ENCODE measurements at regions not wholly inside any gene's neighbourhood (a gene's known extent, or its start where the extent isn't known, plus 50 kb on each side); places are given as distances from the start of the nearest gene placed in this dataset.
"Not testable (repeated sequence)": the region's sequence is repeated elsewhere in the genome, so short reads cannot be mapped to it uniquely, and the experiment has no call there.

DNA sequence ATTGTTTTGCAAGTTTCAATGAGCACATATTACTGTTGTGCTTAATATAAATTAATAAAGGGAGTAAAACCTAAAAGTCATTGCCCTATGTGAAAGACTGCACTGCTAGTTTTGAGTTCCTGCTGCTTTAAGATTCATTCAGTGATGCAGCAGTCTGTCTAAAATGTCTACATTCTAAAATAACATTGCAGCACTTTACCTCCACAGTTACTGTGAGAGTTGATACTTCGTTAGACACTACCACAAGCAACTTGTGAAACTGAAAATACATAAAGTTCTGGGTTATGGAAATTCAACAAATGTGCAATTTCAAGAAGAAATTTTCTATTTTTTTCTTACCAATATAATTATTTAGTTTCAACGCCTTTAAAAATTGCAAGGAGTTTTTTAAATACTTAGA lies 1175.2 kb upstream of the DIAPH2 start:
- H3K4me3 ChIP-seq: no peak overlapping the region
- WGBS (ENCODE audit: missing lambda C conversion rate): 0% methylated on average over 2 of the region's 2 CpGs
- H3K27ac ChIP-seq: no peak overlapping the region
- FAIRE-seq (no peak), DNase-seq (ENCODE audit: low read depth in 1 of 2, low spot score in 1 of 2) (no peak), ATAC-seq (no peak)
- no peaks in the 10 kb centered on the region for H3K4me1 ChIP-seq
- ChIA-PET CTCF (no interaction called here), POLR2A (no interaction called here)
- no peak for TF ChIP-seq CHD4 (IDR thresholded peaks at IDR 0.05; ENCODE audit: borderline replicate concordance)
- TF ChIP-seq BHLHE40 (IDR thresholded peaks at IDR 0.05; ENCODE audit: low read depth, low read length): no peak
- TF ChIP-seq, protein P1, sequence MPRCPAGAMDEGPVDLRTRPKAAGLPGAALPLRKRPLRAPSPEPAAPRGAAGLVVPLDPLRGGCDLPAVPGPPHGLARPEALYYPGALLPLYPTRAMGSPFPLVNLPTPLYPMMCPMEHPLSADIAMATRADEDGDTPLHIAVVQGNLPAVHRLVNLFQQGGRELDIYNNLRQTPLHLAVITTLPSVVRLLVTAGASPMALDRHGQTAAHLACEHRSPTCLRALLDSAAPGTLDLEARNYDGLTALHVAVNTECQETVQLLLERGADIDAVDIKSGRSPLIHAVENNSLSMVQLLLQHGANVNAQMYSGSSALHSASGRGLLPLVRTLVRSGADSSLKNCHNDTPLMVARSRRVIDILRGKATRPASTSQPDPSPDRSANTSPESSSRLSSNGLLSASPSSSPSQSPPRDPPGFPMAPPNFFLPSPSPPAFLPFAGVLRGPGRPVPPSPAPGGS (IDR thresholded peaks at IDR 0.05): no peak
- TF ChIP-seq HOXB5 (CRISPR knock-in tag; IDR thresholded peaks at IDR 0.05): no peak
- no peak for TF ChIP-seq ZSCAN20 (CRISPR knock-in tag; IDR thresholded peaks at IDR 0.05)
- no peak for TF ChIP-seq RFX5 (IDR thresholded peaks at IDR 0.05)
- TF ChIP-seq NR3C1 (IDR thresholded peaks at IDR 0.05): no peak
- no peak for TF ChIP-seq EHMT2 (IDR thresholded peaks at IDR 0.05; ENCODE audit: low read depth)
- TF ChIP-seq, protein P2, sequence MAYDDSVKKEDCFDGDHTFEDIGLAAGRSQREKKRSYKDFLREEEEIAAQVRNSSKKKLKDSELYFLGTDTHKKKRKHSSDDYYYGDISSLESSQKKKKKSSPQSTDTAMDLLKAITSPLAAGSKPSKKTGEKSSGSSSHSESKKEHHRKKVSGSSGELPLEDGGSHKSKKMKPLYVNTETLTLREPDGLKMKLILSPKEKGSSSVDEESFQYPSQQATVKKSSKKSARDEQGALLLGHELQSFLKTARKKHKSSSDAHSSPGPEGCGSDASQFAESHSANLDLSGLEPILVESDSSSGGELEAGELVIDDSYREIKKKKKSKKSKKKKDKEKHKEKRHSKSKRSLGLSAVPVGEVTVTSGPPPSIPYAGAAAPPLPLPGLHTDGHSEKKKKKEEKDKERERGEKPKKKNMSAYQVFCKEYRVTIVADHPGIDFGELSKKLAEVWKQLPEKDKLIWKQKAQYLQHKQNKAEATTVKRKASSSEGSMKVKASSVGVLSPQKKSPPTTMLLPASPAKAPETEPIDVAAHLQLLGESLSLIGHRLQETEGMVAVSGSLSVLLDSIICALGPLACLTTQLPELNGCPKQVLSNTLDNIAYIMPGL (CRISPR knock-in tag; IDR thresholded peaks at IDR 0.05; ENCODE audit: borderline replicate concordance): no peak
- no peak for TF ChIP-seq EP300 (IDR thresholded peaks at IDR 0.05)
- TF ChIP-seq CEBPB (IDR thresholded peaks at IDR 0.05): no peak
- no peak for TF ChIP-seq CBX2 (IDR thresholded peaks at IDR 0.05; ENCODE audit: borderline replicate concordance, low read depth)
- no peak for TF ChIP-seq SREBF2 (IDR thresholded peaks at IDR 0.05)
- no peaks in the 10 kb centered on the region for H3K9me3 ChIP-seq
- H3K4me2 ChIP-seq: no peak overlapping the region

DNA sequence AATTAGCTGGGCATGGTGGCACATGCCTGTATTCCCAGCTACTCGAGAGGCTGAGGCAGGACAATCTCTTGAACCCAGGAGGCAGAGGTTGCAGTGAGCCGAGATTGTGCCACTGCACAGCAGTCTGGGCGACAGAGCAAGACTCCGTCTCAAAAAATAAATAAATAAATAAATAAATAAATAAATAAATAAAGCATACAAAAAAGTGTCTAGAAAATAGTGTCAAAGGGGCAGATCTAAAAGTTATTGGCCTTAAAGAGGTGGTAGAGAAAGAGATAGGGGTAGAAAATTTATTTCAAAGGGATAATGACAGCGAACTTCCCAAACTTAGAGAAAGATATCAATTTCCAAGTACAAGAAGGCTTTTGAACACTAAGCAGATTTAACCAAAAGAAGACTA lies 1160.6 kb upstream of the DIAPH2 start:
- H3K9me3 ChIP-seq; POLR2A ChIA-PET; H3K27ac ChIP-seq; H3K4me1 ChIP-seq; H3K4me3 ChIP-seq; ATAC-seq; DNase-seq (ENCODE audit: low read depth in 1 of 2, low spot score in 1 of 2); H3K4me2 ChIP-seq; FAIRE-seq; CTCF ChIA-PET: not testable (repeated sequence)
- 26% methylated on average over 5 of the region's 5 CpGs for WGBS (ENCODE audit: missing lambda C conversion rate)

DNA sequence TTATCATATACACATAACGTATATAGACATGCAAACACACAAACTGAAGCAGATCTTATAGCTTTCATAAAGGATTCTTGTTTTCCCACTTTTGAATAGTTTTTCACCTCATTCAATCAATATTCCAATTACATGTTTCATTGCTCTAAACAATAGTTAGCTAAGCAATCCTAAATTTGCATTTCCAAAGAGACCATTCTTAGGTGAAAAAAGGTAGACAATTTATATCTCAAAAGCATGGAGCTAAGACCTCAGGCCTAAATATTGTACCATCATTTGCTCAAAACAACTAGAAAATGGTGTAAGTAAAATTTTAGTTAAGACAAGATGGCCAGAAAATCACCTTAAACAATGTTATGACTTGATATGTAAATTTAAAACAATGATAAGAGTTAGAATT lies 1148.5 kb upstream of the DIAPH2 start:
- POLR2A ChIA-PET: no interaction called here
- H3K4me1 ChIP-seq: no peaks in the 10 kb centered on the region
- no peak overlapping the region for H3K4me3 ChIP-seq
- no peak overlapping the region for H3K4me2 ChIP-seq
- ATAC-seq (no peak), FAIRE-seq (no peak), DNase-seq (ENCODE audit: low read depth in 1 of 2, low spot score in 1 of 2) (no peak)
- H3K27ac ChIP-seq: no peak overlapping the region
- no peaks in the 10 kb centered on the region for H3K9me3 ChIP-seq
- CTCF ChIA-PET: interaction anchor here (0.6 kb wide), 1 partner anchor 24 kb away, joined by 3 read pairs; no protein-coding TSS in a partner anchor
- TF ChIP-seq CHD4 (IDR thresholded peaks at IDR 0.05; ENCODE audit: borderline replicate concordance): no peak
- no peak for TF ChIP-seq NPAS2 (CRISPR knock-in tag; IDR thresholded peaks at IDR 0.05; ENCODE audit: borderline replicate concordance)
- no peak for TF ChIP-seq POLR2AphosphoS2 (conservative IDR thresholded peaks at IDR 0.05; ENCODE audit: low read length)
- no peak for TF ChIP-seq NFE2L2 (conservative IDR thresholded peaks at IDR 0.05; ENCODE audit: low read length)
- TF ChIP-seq FOSL2 (IDR thresholded peaks at IDR 0.05): no peak
- TF ChIP-seq FOSL2 (CRISPR knock-in tag; IDR thresholded peaks at IDR 0.05): no peak
- TF ChIP-seq TFCP2L1 (CRISPR knock-in tag; IDR thresholded peaks at IDR 0.05): no peak
- TF ChIP-seq, protein P1 (IDR thresholded peaks at IDR 0.05): no peak
- no peak for TF ChIP-seq RAD21 (conservative IDR thresholded peaks at IDR 0.05 in 1 of 2, IDR thresholded peaks at IDR 0.05 in 1 of 2)
- no peak for TF ChIP-seq ESRRA (IDR thresholded peaks at IDR 0.05; ENCODE audit: borderline replicate concordance, low read length)
- no peak for TF ChIP-seq CHD2 (IDR thresholded peaks at IDR 0.05; ENCODE audit: low read length, partially characterized antibody)
- TF ChIP-seq TP53 (CRISPR knock-in tag; IDR thresholded peaks at IDR 0.05): no peak
- no peak for TF ChIP-seq HOXA7 (CRISPR knock-in tag; IDR thresholded peaks at IDR 0.05)
- TF ChIP-seq GATA3 (IDR thresholded peaks at IDR 0.05; ENCODE audit: borderline replicate concordance): no peak
- no peak for TF ChIP-seq MYC (IDR thresholded peaks at IDR 0.05; ENCODE audit: borderline replicate concordance, low read length)
- TF ChIP-seq HOXB13 (CRISPR knock-in tag; IDR thresholded peaks at IDR 0.05; ENCODE audit: low read depth): no peak
- TF ChIP-seq FOXS1 (CRISPR knock-in tag; IDR thresholded peaks at IDR 0.05): no peak
- TF ChIP-seq ZSCAN20 (CRISPR knock-in tag; IDR thresholded peaks at IDR 0.05): no peak
- no peak for TF ChIP-seq EHMT2 (IDR thresholded peaks at IDR 0.05; ENCODE audit: low read depth)
- TF ChIP-seq, protein P3, sequence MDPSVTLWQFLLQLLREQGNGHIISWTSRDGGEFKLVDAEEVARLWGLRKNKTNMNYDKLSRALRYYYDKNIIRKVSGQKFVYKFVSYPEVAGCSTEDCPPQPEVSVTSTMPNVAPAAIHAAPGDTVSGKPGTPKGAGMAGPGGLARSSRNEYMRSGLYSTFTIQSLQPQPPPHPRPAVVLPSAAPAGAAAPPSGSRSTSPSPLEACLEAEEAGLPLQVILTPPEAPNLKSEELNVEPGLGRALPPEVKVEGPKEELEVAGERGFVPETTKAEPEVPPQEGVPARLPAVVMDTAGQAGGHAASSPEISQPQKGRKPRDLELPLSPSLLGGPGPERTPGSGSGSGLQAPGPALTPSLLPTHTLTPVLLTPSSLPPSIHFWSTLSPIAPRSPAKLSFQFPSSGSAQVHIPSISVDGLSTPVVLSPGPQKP (IDR thresholded peaks at IDR 0.05; ENCODE audit: low read depth, low read length): no peak
- 0% methylated on average over 1 of the region's 1 CpG for WGBS (ENCODE audit: missing lambda C conversion rate)
